A673 (cell line): ENCODE measurements at regions not wholly inside any gene's neighbourhood (a gene's known extent, or its start where the extent isn't known, plus 50 kb on each side); places are given as distances from the start of the nearest gene placed in this dataset.
"Not testable (repeated sequence)": the region's sequence is repeated elsewhere in the genome, so short reads cannot be mapped to it uniquely, and the experiment has no call there.

Source experiments
- BruUV-seq: library from RNA; stranded (reverse); fragments of 400-500 nt; replicated peaks from 2 replicates; lab custom pipeline; 2021; lab: Mats Ljungman, UMichigan
- CTCF ChIA-PET: fragments of 300-600 bp; sonication (Branson Sonifier 250); formaldehyde crosslinking; loops from one replicate; lab custom pipeline; 2022; ENCODE audit warnings: antibody characterized with exemption; lab: Charles Lee
- POLR2A ChIA-PET: fragments of 300-600 bp; sonication (Branson Sonifier 250); formaldehyde crosslinking; loops from one replicate; lab custom pipeline; 2022; ENCODE audit warnings: antibody characterized with exemption; ENCODE audit not compliant: low non-redundant PET; lab: Charles Lee
- DNase-seq: peaks from one replicate; pipeline ENCODE4 v3.0.0-alpha.2; 2015; ENCODE audit warnings: low spot score
- H3K27ac ChIP-seq: fragments of 200-600 bp; sonication (generic); 2 replicates; pipeline ENCODE4 v1.5.1; 2016; ENCODE audit warnings: mixed run types, low read depth, mild to moderate bottlenecking, mixed read lengths, antibody characterized with exemption, low read length; ENCODE audit not compliant: poor library complexity, severe bottlenecking
- H3K27me3 ChIP-seq: fragments of 200-600 bp; sonication (generic); replicated peaks from 2 replicates; pipeline ENCODE4 v1.6.1; 2017; ENCODE audit warnings: mixed run types, low read depth, mild to moderate bottlenecking, mixed read lengths, antibody characterized with exemption, low read length; ENCODE audit not compliant: insufficient read depth, poor library complexity
- H3K36me3 ChIP-seq: fragments of 200-600 bp; sonication (generic); 2 replicates; pipeline ENCODE4 v1.6.1; 2016; ENCODE audit warnings: mixed run types, mild to moderate bottlenecking, mixed read lengths, antibody characterized with exemption, low read length; ENCODE audit not compliant: insufficient read depth, poor library complexity, severe bottlenecking
- H3K4me1 ChIP-seq: fragments of 200-600 bp; sonication (generic); 2 replicates; pipeline ENCODE4 v1.6.1; 2017; ENCODE audit warnings: mixed run types, mild to moderate bottlenecking, mixed read lengths, antibody characterized with exemption, low read length; ENCODE audit not compliant: insufficient read depth, poor library complexity, severe bottlenecking
- H3K4me3 ChIP-seq: fragments of 200-600 bp; sonication (generic); 2 replicates; pipeline ENCODE4 v1.5.1; 2016; ENCODE audit warnings: low read depth, mixed run types, mild to moderate bottlenecking, mixed read lengths, low read length; ENCODE audit not compliant: poor library complexity, severe bottlenecking
- H3K9me3 ChIP-seq: fragments of 200-600 bp; sonication (generic); 2 replicates; pipeline ENCODE4 v1.6.1; 2016; ENCODE audit warnings: mixed run types, low read depth, mild to moderate bottlenecking, mixed read lengths, antibody characterized with exemption, low read length; ENCODE audit not compliant: poor library complexity, severe bottlenecking
- EZH2 ChIP-seq: fragments of 200-600 bp; sonication (generic); IDR thresholded peaks from 2 replicates; pipeline ENCODE4 v1.6.1; 2017; ENCODE audit warnings: borderline replicate concordance, low read depth, mild to moderate bottlenecking, mixed read lengths, antibody characterized with exemption, low read length; ENCODE audit not compliant: poor library complexity, severe bottlenecking
- intact Hi-C: fragments of 100-400 bp; cut with micrococcal nuclease; formaldehyde crosslinking; loops from one replicate; pipeline ENCODE4 v1.10.0; 2022; ENCODE audit not compliant: unreplicated experiment
- TF ChIP-seq, protein P1 (sequence below): fragments of 300-800, 200-600 bp; sonication (generic); conservative IDR thresholded peaks from 2 replicates; pipeline ENCODE4 v1.5.1; 2017; ENCODE audit warnings: low read depth, mild to moderate bottlenecking, antibody characterized with exemption, low read length, moderate library complexity, mixed read lengths

DNA sequence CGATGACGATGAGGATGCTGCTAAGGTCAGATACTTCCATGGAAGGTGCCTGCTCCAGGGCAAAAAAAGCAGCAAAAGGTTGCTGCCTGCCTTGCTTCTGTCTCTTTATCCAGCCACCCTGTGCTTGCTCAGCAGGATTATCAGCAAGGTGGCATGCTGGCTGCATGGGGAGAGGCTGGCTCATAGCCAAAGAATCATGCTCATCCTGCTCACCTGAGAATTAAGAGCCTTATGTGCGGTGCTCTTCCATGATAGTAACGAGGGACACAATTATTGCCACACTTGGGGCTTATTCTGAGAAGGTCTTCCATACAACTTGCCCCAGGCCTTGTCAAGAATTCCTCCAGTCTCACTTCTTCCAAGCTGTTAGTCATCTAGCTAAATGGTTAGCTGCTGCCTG is 60.4 kb upstream of the SEC11C start:
- no peak for DNase-seq
- H3K4me3 ChIP-seq: no peak overlapping the region
- H3K4me1 ChIP-seq: peaks cover 23% of the 10 kb centered on the region
- POLR2A ChIA-PET: interaction anchor here (0.6 kb wide), 1 partner anchor 842 kb away, joined by 3 read pairs; no protein-coding TSS in a partner anchor
- no TSS peak for BruUV-seq
- no peak for TF ChIP-seq EZH2
- TF ChIP-seq, protein P1, sequence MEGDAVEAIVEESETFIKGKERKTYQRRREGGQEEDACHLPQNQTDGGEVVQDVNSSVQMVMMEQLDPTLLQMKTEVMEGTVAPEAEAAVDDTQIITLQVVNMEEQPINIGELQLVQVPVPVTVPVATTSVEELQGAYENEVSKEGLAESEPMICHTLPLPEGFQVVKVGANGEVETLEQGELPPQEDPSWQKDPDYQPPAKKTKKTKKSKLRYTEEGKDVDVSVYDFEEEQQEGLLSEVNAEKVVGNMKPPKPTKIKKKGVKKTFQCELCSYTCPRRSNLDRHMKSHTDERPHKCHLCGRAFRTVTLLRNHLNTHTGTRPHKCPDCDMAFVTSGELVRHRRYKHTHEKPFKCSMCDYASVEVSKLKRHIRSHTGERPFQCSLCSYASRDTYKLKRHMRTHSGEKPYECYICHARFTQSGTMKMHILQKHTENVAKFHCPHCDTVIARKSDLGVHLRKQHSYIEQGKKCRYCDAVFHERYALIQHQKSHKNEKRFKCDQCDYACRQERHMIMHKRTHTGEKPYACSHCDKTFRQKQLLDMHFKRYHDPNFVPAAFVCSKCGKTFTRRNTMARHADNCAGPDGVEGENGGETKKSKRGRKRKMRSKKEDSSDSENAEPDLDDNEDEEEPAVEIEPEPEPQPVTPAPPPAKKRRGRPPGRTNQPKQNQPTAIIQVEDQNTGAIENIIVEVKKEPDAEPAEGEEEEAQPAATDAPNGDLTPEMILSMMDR: no peak
- H3K27ac ChIP-seq: no peak overlapping the region
- H3K27me3 ChIP-seq: no peaks in the 10 kb centered on the region
- CTCF ChIA-PET: interaction anchor here (0.6 to 1.3 kb wide), 3 partner anchors 9 to 317 kb away, joined by 3 to 10 read pairs (median 3); no protein-coding TSS in a partner anchor
- intact Hi-C loops: no loop called here
- H3K9me3 ChIP-seq: no peaks in the 10 kb centered on the region
- no peaks in the 10 kb centered on the region for H3K36me3 ChIP-seq

DNA sequence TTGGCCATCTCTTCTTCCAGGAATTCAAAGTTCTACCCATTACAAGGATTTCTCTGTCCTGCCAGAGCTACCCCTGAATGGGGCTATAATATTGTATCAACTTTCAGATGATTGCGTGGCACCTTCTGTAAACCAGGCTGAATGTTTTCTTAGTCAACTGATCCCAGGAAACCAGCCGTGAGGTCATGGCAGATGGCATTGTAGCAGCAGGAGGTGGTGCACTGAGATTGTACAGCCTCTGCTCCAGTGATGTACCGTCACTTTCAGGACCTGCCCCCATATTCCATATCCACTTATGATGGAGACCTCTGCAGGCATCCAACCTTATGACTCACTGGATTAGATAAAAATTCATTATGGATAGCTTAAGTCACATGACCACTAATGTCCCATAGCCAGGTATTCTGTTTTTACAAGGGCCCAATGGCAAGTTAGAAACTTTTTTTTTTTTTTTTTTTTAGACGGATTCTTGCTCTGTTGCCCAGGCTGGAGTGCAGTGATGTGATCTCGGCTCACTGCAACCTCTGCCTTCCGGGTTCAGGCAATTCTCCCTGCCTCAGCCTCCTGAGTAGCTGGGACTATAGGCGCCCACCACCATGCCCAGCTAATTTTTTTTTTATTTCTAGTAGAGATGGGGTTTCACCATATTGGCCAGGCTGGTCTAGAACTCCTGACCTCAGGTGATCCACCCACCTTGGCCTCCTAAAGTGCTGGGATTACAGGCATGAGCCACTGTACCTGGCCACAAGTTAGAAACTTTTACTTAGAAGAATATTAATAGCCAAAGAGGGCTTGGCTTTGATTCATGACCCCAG is 59.8 kb upstream of the SEC11C start:
- POLR2A ChIA-PET: not testable (repeated sequence)
- intact Hi-C loops: loop anchor here (5.0 kb wide), 1 partner anchor 142 kb away; the partner anchor contains the start of gene GRP

DNA sequence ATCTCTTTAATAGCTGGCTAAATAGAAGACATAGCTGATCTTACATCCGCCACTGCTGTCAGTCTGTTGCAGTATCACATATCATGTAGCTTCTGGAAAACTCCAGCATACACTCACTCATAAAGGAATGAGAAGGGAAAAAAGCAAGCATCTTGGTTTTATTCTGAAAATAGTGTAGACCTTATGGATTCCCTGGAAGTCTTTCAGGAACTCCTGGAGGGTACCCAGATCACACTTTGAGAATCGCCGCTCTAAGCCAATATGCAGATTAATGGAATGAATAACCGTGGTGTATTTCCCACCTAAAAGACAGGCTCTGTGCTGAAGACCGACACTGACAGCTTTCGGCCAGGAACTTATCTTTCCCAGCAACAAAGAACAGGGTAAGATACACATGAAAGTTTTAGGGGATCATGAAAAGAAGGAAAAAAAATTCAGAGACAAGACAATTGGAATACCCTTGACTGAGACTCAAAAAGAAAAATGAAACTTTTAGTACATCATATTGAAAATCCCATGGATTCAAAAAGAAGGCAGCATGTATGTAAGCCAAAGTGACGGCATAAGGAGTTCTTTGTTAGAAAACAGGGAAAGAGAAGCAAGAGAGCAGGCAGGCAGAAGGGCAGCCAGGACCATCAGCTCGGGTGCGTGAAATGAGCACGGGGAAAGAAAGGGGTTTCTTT is 56.4 kb upstream of the SEC11C start:
- intact Hi-C loops: loop anchor here (5.0 kb wide), 1 partner anchor 139 kb away; the partner anchor contains the start of gene GRP
- POLR2A ChIA-PET: no interaction called here
- no peaks in the 10 kb centered on the region for H3K9me3 ChIP-seq

More for the DNA sequence above, 59.8 kb upstream of the SEC11C start:
- CTCF ChIA-PET: interaction anchor here (0.6 to 1.3 kb wide), 3 partner anchors 9 to 317 kb away, joined by 3 to 10 read pairs (median 3); no protein-coding TSS in a partner anchor
- H3K27me3 ChIP-seq, H3K36me3 ChIP-seq, H3K9me3 ChIP-seq, BruUV-seq, DNase-seq, H3K27ac ChIP-seq, H3K4me3 ChIP-seq: not testable (repeated sequence)
- H3K4me1 ChIP-seq: peaks cover 30% of the 10 kb centered on the region

More for the DNA sequence above, 56.4 kb upstream of the SEC11C start:
- no peaks in the 10 kb centered on the region for H3K36me3 ChIP-seq
- no peak overlapping the region for H3K4me3 ChIP-seq
- DNase-seq: no peak
- BruUV-seq: no TSS peak
- no peak overlapping the region for H3K27ac ChIP-seq
- no peaks in the 10 kb centered on the region for H3K27me3 ChIP-seq
- CTCF ChIA-PET: interaction anchor here (0.6 to 1.0 kb wide), 2 partner anchors 13 to 319 kb away, joined by 3 read pairs; no protein-coding TSS in a partner anchor
- TF ChIP-seq, protein P1: no peak
- TF ChIP-seq EZH2: no peak
- peaks cover 28% of the 10 kb centered on the region for H3K4me1 ChIP-seq
